Activated CD8-positive, alpha-beta T cell treated with anti-CD3 and anti-CD28 coated beads, Interleukin-2, amount 10 ng/mL, durations not matched to agents 7 days and 5 days (primary cell): ENCODE measurements at regions not wholly inside any gene's neighbourhood (a gene's known extent, or its start where the extent isn't known, plus 50 kb on each side); places are given as distances from the start of the nearest gene placed in this dataset.
"Not testable (repeated sequence)": the region's sequence is repeated elsewhere in the genome, so short reads cannot be mapped to it uniquely, and the experiment has no call there.

Experiments used
- ATAC-seq: fragments of 150-1000 bp; cut with Tn5 transposase; one replicate; pipeline ENCODE4 v1.10.0; 2021; ENCODE audit warnings: moderate library complexity
- CTCF ChIA-PET: fragments of 350-600 bp; sonication (Branson Sonifier 250); formaldehyde crosslinking; loops from one replicate; lab custom pipeline; 2021; ENCODE audit warnings: antibody characterized with exemption; lab: Charles Lee
- POLR2A ChIA-PET: fragments of 350-600 bp; sonication (Branson Sonifier 250); formaldehyde crosslinking; loops from one replicate; lab custom pipeline; 2021; ENCODE audit warnings: antibody characterized with exemption; lab: Charles Lee
- DNase-seq: peaks from one replicate; pipeline ENCODE4 v3.0.0-alpha.2; 2020
- H3K27ac Mint-ChIP-seq: one replicate; pipeline ENCODE4 v1.8.0; 2021; ENCODE audit warnings: mild to moderate bottlenecking, mixed read lengths
- H3K27me3 Mint-ChIP-seq: one replicate; pipeline ENCODE4 v1.8.0; 2021; ENCODE audit warnings: low read depth, mixed read lengths
- H3K36me3 Mint-ChIP-seq: one replicate; pipeline ENCODE4 v1.8.0; 2021; ENCODE audit warnings: low read depth, mixed read lengths
- H3K4me1 Mint-ChIP-seq: one replicate; pipeline ENCODE4 v1.8.0; 2021; ENCODE audit warnings: low read depth, mixed read lengths
- H3K4me3 Mint-ChIP-seq: one replicate; pipeline ENCODE4 v1.8.0; 2021; ENCODE audit warnings: mild to moderate bottlenecking, mixed read lengths
- H3K9me3 Mint-ChIP-seq: one replicate; pipeline ENCODE4 v1.8.0; 2022; ENCODE audit warnings: mixed read lengths; ENCODE audit not compliant: insufficient read depth

DNA sequence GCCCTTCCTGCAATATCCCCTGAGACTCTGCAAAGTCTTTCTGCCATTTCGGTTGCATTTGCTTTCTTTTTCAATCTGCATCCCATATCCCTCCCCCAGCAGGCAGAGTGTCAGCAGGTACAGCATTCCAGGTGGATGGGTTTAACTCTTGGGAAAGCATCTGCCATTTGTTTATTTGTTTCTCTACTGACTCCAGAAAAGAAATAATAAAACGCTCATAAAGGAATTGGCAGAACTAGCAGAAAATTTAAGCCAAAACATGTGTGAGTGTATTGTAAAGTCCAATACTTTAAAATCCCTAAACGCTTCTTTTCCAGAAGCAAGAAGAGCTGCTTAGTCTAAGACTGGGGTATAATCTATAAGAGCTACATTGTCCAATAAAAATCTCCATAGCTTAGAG, 393.8 kb downstream of the TNS3 start:
- ChIA-PET POLR2A (no interaction called here), CTCF (no interaction called here)
- no peak for ATAC-seq
- no peak overlapping the region for H3K4me3 Mint-ChIP-seq
- no peak for DNase-seq
- no peak overlapping the region for H3K27ac Mint-ChIP-seq
- no peaks in the 10 kb centered on the region for H3K9me3 Mint-ChIP-seq
- peaks cover 2% of the 10 kb centered on the region for H3K27me3 Mint-ChIP-seq
- no peaks in the 10 kb centered on the region for H3K36me3 Mint-ChIP-seq
- H3K4me1 Mint-ChIP-seq = no peaks in the 10 kb centered on the region

DNA sequence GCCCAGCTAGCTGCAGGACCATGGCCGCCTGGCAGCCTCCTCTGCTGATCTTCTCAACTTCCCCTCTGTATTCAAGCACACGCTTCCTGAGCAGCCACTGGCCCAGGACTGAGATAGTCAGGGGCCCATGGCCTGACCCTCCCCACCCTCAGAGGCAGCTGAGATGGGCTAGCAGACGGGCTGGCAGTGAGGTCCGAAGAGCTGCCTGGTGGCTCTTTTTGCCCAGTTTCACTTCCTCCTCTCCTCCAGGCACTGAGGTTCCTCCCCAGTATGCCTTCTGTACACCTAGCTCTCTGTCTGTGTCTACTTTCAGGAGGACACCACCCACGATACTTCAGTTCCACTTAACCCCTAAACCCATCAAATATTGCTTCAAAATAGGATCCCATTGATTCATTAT, 395.6 kb downstream of the TNS3 start:
- no peak for ATAC-seq
- H3K4me3 Mint-ChIP-seq = no peak overlapping the region
- no peaks in the 10 kb centered on the region for H3K36me3 Mint-ChIP-seq
- ChIA-PET POLR2A (no interaction called here), CTCF (no interaction called here)
- H3K27ac Mint-ChIP-seq = no peak overlapping the region
- no peaks in the 10 kb centered on the region for H3K9me3 Mint-ChIP-seq
- peaks cover 2% of the 10 kb centered on the region for H3K27me3 Mint-ChIP-seq
- H3K4me1 Mint-ChIP-seq = no peaks in the 10 kb centered on the region
- DNase-seq = no peak

- DNase-seq (no peak), ATAC-seq (no peak)
- ChIA-PET CTCF (no interaction called here), POLR2A (no interaction called here)
- Mint-ChIP-seq H3K36me3 (no peaks in the 10 kb centered on the region), H3K27ac (no peak overlapping the region), H3K9me3 (no peaks in the 10 kb centered on the region), H3K4me1 (no peaks in the 10 kb centered on the region), H3K27me3 (peaks cover 2% of the 10 kb centered on the region), H3K4me3 (no peak overlapping the region)
Measured at GRCh38 chr7:47185839-47186238, 396.1 kb downstream of the TNS3 start.

DNA sequence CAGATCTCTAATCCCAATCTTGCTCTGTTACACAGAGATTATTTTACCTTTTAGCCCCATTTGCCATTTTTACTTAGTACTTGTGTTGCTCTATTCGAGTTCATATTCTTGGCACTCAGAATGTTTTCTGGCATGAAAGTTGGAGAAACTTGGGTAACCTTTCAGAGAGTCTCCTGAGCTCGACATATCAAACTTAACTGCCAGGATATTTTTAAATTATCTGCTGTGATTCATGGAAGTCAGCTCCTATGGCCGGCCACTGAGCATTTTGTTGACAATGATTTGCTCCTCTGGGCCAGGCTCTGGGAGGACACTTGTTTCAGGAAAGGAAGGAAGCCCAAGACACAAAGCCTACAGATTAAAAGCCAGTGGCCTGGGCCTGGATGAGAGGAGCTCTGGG, 396.7 kb downstream of the TNS3 start:
- CTCF ChIA-PET = no interaction called here
- POLR2A ChIA-PET = no interaction called here
- H3K36me3 Mint-ChIP-seq = no peaks in the 10 kb centered on the region
- ATAC-seq (no peak), DNase-seq (no peak)
- H3K27ac Mint-ChIP-seq = no peak overlapping the region
- H3K9me3 Mint-ChIP-seq = no peaks in the 10 kb centered on the region
- no peak overlapping the region for H3K4me3 Mint-ChIP-seq
- peaks cover 2% of the 10 kb centered on the region for H3K27me3 Mint-ChIP-seq
- H3K4me1 Mint-ChIP-seq = no peaks in the 10 kb centered on the region

DNA sequence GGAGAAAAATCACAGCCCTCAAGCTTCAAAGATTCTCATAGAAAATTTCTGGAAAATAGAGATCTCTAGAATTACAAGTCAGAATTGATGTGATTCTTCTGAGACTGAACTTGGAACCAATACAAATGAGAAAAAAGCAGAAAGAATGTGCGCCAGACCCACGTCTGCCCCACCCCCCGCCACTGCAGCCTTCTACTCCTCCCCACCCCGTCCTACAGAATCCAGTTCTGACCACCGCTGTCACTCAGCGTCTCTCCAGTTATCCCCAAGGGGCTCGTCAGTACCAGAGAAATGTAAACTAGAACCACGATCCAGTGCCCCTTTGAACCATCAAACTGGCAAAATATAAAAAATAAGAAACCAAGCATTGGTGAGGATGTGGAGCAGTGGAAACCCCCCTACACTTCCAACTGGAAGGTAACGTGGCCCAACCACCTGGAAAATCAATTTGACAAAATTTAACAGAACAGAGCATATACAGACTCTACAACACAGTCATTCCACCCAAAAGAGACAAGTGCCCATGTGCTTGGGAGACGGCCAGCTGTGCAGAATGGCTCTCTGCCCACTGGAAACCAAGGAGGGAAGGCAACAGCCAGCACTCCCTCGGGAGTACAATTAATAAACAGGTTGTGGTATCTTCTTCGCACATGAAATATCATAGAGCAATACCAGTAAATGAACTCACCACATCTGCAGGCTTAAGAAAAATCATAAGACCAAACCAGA, 397.9 kb downstream of the TNS3 start:
- DNase-seq (no peak), ATAC-seq (no peak)
- H3K9me3 Mint-ChIP-seq = no peaks in the 10 kb centered on the region
- peaks cover 2% of the 10 kb centered on the region for H3K27me3 Mint-ChIP-seq
- ChIA-PET CTCF (no interaction called here), POLR2A (no interaction called here)
- H3K4me3 Mint-ChIP-seq = no peak overlapping the region
- no peaks in the 10 kb centered on the region for H3K36me3 Mint-ChIP-seq
- H3K27ac Mint-ChIP-seq = no peak overlapping the region
- H3K4me1 Mint-ChIP-seq = no peaks in the 10 kb centered on the region

DNA sequence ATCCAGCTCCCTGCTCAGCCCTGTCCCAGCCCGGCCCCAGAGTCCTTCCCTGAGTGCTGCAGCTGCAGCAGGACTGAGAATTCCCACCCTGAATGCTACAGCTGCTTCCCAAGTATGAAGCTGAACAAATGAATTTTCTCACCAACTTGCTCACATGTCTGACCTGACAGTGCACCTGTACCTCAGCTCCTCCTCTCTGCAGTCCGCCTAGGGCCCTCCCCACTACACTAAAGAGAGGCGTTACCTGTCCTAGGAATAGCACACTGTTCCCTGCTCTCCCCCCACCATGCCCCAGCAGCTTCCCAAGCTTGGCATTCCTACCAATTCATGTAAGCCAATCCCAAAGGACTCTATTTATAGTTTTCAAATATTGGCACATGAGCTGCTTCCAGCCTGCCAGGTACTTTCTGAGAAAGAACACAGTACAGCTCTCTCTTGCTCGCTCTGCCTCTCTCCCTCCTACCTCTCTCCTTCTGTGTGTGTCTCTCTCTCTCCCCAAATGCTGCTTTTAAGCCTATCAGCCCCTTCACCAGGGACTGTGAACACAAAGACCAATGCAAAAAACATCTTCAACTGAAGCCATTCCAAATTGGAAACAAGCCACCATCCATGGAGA, 400.1 kb downstream of the TNS3 start:
- no peak for ATAC-seq
- no peaks in the 10 kb centered on the region for H3K36me3 Mint-ChIP-seq
- ChIA-PET CTCF (no interaction called here), POLR2A (no interaction called here)
- no peaks in the 10 kb centered on the region for H3K27me3 Mint-ChIP-seq
- H3K9me3 Mint-ChIP-seq = no peaks in the 10 kb centered on the region
- no peak overlapping the region for H3K4me3 Mint-ChIP-seq
- H3K27ac Mint-ChIP-seq = no peak overlapping the region
- DNase-seq = no peak
- H3K4me1 Mint-ChIP-seq = no peaks in the 10 kb centered on the region

- ATAC-seq = no peak
- H3K4me1 Mint-ChIP-seq = no peaks in the 10 kb centered on the region
- no peak for DNase-seq
- POLR2A ChIA-PET = no interaction called here
- no peak overlapping the region for H3K27ac Mint-ChIP-seq
- CTCF ChIA-PET = no interaction called here
- H3K36me3 Mint-ChIP-seq = no peaks in the 10 kb centered on the region
- no peaks in the 10 kb centered on the region for H3K9me3 Mint-ChIP-seq
- no peak overlapping the region for H3K4me3 Mint-ChIP-seq
- H3K27me3 Mint-ChIP-seq = no peaks in the 10 kb centered on the region
Measured at GRCh38 chr7:47180516-47180826, 401.4 kb downstream of the TNS3 start.

DNA sequence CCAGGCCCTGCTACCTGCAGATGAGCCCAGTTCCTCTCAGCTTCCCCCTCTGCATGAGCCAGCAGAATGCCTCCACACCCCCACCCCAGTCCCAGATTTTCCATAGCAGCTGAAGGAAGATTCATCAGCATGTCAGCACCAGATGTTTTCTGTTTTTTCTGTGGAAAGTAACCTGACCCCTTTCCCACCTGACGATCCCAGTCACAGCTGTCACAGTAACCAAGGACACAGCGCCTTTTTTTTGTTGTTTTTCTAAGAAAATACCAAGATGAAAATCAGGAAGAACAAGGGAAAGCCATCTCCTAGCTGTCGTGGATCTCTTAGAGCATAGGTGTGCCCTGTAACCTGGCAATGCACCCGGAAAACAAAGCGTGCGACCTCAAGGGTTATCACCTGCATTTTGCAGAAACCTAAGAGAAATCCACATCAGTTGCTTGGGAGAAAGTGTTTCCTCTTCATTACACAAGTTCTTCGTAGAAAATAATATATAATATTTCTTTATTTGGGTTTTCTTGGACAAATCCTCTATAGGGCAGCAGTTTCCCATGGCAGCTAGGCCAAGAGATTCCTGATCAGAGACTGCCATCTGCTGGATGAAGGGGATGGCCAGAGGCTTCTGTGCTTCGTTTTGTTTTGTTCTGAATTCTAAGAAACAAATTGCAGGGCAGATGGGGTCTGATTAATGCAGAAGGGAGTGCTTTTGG, 401.9 kb downstream of the TNS3 start:
- Mint-ChIP-seq H3K27ac (no peak overlapping the region), H3K27me3 (no peaks in the 10 kb centered on the region), H3K9me3 (no peaks in the 10 kb centered on the region), H3K4me3 (no peak overlapping the region), H3K36me3 (no peaks in the 10 kb centered on the region), H3K4me1 (no peaks in the 10 kb centered on the region)
- ATAC-seq (no peak), DNase-seq (no peak)
- ChIA-PET POLR2A (no interaction called here), CTCF (no interaction called here)

- H3K27me3 Mint-ChIP-seq, DNase-seq, H3K9me3 Mint-ChIP-seq, H3K4me1 Mint-ChIP-seq, H3K36me3 Mint-ChIP-seq, POLR2A ChIA-PET, H3K27ac Mint-ChIP-seq, ATAC-seq, CTCF ChIA-PET, H3K4me3 Mint-ChIP-seq: not testable (repeated sequence)
Measured at GRCh38 chr7:47172602-47173539, 409.0 kb downstream of the TNS3 start.

DNA sequence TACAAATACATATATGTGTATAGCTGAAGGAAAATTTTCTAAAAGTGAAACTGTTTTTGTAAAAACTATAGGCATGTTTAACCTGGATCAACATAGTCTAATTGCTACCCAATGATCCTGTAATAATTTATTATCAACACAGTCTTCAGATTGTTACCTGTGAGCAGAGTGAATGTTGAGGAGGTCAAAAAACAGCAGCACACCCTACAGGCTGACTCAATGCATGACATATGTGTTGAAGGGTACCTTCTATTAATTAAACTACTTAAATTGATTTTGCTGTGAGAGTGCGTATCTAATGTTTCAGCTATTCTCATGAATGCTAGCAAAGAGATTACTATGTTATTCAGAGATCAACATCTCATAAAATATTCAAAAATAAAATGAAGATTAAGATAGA, 411.4 kb downstream of the TNS3 start:
- no peaks in the 10 kb centered on the region for H3K27me3 Mint-ChIP-seq
- no peaks in the 10 kb centered on the region for H3K4me1 Mint-ChIP-seq
- no peaks in the 10 kb centered on the region for H3K36me3 Mint-ChIP-seq
- no peak for ATAC-seq
- ChIA-PET CTCF (no interaction called here), POLR2A (no interaction called here)
- no peak overlapping the region for H3K4me3 Mint-ChIP-seq
- no peaks in the 10 kb centered on the region for H3K9me3 Mint-ChIP-seq
- no peak overlapping the region for H3K27ac Mint-ChIP-seq
- no peak for DNase-seq

DNA sequence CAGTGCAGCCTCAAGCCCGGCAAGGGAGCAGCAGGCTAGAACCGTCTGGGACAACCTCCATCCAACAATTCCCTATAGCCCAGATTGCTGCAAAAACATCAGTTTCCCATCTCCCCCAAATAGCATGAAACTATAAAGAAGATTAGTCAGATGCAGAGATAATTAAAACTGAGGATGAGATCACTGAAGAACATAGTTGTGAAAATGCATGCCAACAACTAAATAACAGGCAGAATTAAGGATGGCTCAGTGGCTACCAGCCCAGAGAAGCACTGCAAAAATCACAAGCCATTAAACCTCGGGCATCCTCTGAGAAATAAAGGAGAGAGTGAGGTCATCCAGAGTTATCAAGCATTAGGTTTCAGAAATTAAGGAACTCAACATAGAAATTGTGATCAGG, 427.1 kb downstream of the TNS3 start:
- ATAC-seq (no peak), DNase-seq (no peak)
- Mint-ChIP-seq H3K9me3 (peaks cover 3% of the 10 kb centered on the region), H3K27ac (no peak overlapping the region), H3K27me3 (no peaks in the 10 kb centered on the region), H3K4me3 (no peak overlapping the region), H3K36me3 (no peaks in the 10 kb centered on the region), H3K4me1 (no peaks in the 10 kb centered on the region)
- ChIA-PET CTCF (no interaction called here), POLR2A (no interaction called here)

DNA sequence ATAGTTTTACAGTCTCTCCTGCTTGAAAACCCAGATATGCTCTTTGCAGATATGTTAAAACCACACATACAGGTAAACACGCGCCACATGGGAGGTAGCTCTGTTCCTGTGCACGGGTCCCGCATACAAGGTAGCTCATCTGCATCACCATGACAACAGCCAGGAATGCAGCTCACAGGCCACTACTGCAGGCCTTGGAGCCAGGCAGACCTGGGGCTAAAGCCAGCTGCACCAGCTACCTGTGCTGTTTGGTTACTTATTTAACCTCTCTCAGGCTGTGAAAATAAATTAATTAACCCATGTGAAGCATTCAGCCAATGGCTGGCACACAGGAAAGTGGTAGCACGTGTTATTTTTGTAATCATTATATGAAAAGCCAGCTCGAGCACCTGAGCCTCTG, 428.3 kb downstream of the TNS3 start:
- Mint-ChIP-seq H3K27me3 (no peaks in the 10 kb centered on the region), H3K4me3 (no peak overlapping the region), H3K4me1 (no peaks in the 10 kb centered on the region), H3K9me3 (no peaks in the 10 kb centered on the region), H3K27ac (no peak overlapping the region), H3K36me3 (no peaks in the 10 kb centered on the region)
- ChIA-PET POLR2A (no interaction called here), CTCF (no interaction called here)
- ATAC-seq = no peak
- DNase-seq = no peak
